ENCODE measurements at regions not wholly inside any gene's neighbourhood (a gene's known extent, or its start where the extent isn't known, plus 50 kb on each side); places are given as distances from the start of the nearest gene placed in this dataset.

DNA sequence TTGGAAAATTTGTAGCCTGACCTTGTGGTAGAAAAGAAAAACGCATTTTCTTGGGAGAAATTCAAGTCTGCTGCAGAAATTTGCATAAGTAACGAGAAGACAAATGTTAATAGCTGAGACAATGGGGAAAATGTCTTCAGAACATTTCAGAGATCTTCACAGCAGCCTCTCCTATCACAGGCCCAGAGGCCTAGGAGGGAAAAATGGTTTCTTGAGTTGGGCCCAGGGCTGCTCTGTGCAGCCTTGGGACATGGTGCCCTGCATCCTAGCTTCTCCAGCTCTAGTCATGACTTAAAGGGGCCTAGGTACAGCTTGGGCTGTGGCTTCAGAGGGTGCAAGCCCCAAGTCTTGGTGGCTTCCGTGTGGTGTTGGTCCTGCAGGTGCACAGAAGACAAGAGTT lies 104.2 kb downstream of the ZNF621 start:
- TF ChIP-seq, protein P1, sequence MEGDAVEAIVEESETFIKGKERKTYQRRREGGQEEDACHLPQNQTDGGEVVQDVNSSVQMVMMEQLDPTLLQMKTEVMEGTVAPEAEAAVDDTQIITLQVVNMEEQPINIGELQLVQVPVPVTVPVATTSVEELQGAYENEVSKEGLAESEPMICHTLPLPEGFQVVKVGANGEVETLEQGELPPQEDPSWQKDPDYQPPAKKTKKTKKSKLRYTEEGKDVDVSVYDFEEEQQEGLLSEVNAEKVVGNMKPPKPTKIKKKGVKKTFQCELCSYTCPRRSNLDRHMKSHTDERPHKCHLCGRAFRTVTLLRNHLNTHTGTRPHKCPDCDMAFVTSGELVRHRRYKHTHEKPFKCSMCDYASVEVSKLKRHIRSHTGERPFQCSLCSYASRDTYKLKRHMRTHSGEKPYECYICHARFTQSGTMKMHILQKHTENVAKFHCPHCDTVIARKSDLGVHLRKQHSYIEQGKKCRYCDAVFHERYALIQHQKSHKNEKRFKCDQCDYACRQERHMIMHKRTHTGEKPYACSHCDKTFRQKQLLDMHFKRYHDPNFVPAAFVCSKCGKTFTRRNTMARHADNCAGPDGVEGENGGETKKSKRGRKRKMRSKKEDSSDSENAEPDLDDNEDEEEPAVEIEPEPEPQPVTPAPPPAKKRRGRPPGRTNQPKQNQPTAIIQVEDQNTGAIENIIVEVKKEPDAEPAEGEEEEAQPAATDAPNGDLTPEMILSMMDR (conservative IDR thresholded peaks at IDR 0.05; ENCODE audit: low read length) = no peak
- no peak for TF ChIP-seq EZH2phosphoT487 (IDR thresholded peaks at IDR 0.05; ENCODE audit: borderline replicate concordance, low read depth, low read length)

Measured in OCI-LY7 (cell line).